KMS-11 (cell line): ENCODE measurements at regions not wholly inside any gene's neighbourhood (a gene's known extent, or its start where the extent isn't known, plus 50 kb on each side); places are given as distances from the start of the nearest gene placed in this dataset.

Source experiments
- H2AFZ ChIP-seq: fragments of 200-600 bp; sonication (generic); 2 replicates; pipeline ENCODE4 v1.6.1; 2016; ENCODE audit warnings: antibody characterized with exemption, mixed run types, low read depth
- H3K27ac ChIP-seq: fragments of 200-600 bp; sonication (generic); 2 replicates; pipeline ENCODE4 v1.6.1; 2016; ENCODE audit warnings: mild to moderate bottlenecking, mixed run types
- H3K27me3 ChIP-seq: fragments of 200-600 bp; sonication (generic); 2 replicates; pipeline ENCODE4 v1.6.1; 2017; ENCODE audit warnings: mild to moderate bottlenecking, low read depth, mixed run types, moderate library complexity; ENCODE audit not compliant: insufficient read depth
- H3K36me3 ChIP-seq: fragments of 200-600 bp; sonication (generic); 2 replicates; pipeline ENCODE4 v1.6.1; 2017; ENCODE audit warnings: mild to moderate bottlenecking, mixed run types; ENCODE audit not compliant: insufficient read depth
- H3K4me1 ChIP-seq: fragments of 200-600 bp; sonication (generic); 2 replicates; pipeline ENCODE4 v1.6.1; 2016; ENCODE audit warnings: mild to moderate bottlenecking, low read depth, mixed run types; ENCODE audit not compliant: poor library complexity, severe bottlenecking
- H3K4me2 ChIP-seq: fragments of 200-600 bp; sonication (generic); 2 replicates; pipeline ENCODE4 v1.7.0; 2016; ENCODE audit warnings: mild to moderate bottlenecking, mixed run types
- H3K4me3 ChIP-seq: fragments of 200-600 bp; sonication (generic); IDR thresholded peaks from 2 replicates; pipeline ENCODE4 v1.6.1; 2017; ENCODE audit warnings: low read depth, low read length, mixed read lengths; ENCODE audit not compliant: insufficient read depth
- H3K79me2 ChIP-seq: fragments of 200-600 bp; sonication (generic); 2 replicates; pipeline ENCODE4 v1.6.1; 2016; ENCODE audit warnings: low read depth, mixed run types; ENCODE audit not compliant: insufficient read depth
- H3K9ac ChIP-seq: fragments of 200-600 bp; sonication (generic); 2 replicates; pipeline ENCODE4 v1.6.1; 2016; ENCODE audit warnings: mild to moderate bottlenecking, mixed run types
- H4K20me1 ChIP-seq: fragments of 200-600 bp; sonication (generic); 2 replicates; pipeline ENCODE4 v1.6.1; 2016; ENCODE audit warnings: mild to moderate bottlenecking, mixed run types; ENCODE audit not compliant: insufficient read depth
- CTCF ChIP-seq: fragments of 200-600 bp; sonication (generic); conservative IDR thresholded peaks from 2 replicates; pipeline ENCODE4 v1.6.1; 2017; ENCODE audit warnings: low read depth, mild to moderate bottlenecking, antibody characterized with exemption, low read length, moderate library complexity, mixed read lengths

GRCh38 chrX:123013141-123013540 lies 170.9 kb upstream of the GRIA3 start:
- H3K79me2 ChIP-seq, result no peaks in the 10 kb centered on the region

GRCh38 chrX:123036401-123036800 lies 147.7 kb upstream of the GRIA3 start:
- Histone ChIP-seq H3K4me2 (no peak overlapping the region), H4K20me1 (no peaks in the 10 kb centered on the region), H3K27me3 (no peaks in the 10 kb centered on the region), H2AFZ (no peak overlapping the region), H3K36me3 (no peaks in the 10 kb centered on the region), H3K9ac (no peak overlapping the region), H3K4me1 (no peaks in the 10 kb centered on the region), H3K4me3 (no peak overlapping the region), H3K79me2 (no peaks in the 10 kb centered on the region), H3K27ac (no peak overlapping the region)
- no peak for TF ChIP-seq CTCF

More at GRCh38 chrX:123013141-123013540, 170.9 kb upstream of the GRIA3 start:
- Histone ChIP-seq H3K9ac (no peak overlapping the region), H3K36me3 (no peaks in the 10 kb centered on the region), H3K4me1 (no peaks in the 10 kb centered on the region), H2AFZ (no peak overlapping the region), H3K27me3 (no peaks in the 10 kb centered on the region), H3K4me3 (no peak overlapping the region), H3K4me2 (no peak overlapping the region), H3K27ac (no peak overlapping the region), H4K20me1 (no peaks in the 10 kb centered on the region)
- no peak for TF ChIP-seq CTCF

- no peak overlapping the region for H3K27ac ChIP-seq
- H3K36me3 ChIP-seq, result no peaks in the 10 kb centered on the region
- H3K9ac ChIP-seq, result no peak overlapping the region
- H3K4me3 ChIP-seq, result no peak overlapping the region
- no peaks in the 10 kb centered on the region for H3K79me2 ChIP-seq
- no peak overlapping the region for H2AFZ ChIP-seq
- no peaks in the 10 kb centered on the region for H3K4me1 ChIP-seq
- no peaks in the 10 kb centered on the region for H3K27me3 ChIP-seq
- no peak overlapping the region for H3K4me2 ChIP-seq
- TF ChIP-seq CTCF, result no peak
- H4K20me1 ChIP-seq, result no peaks in the 10 kb centered on the region
These were observed 134.9 kb upstream of the GRIA3 start for GRCh38 chrX:123049071-123049625.

GRCh38 chrX:123060986-123061385 lies 123.1 kb upstream of the GRIA3 start:
- no peak for TF ChIP-seq CTCF

GRCh38 chrX:123064053-123064452 lies 120.0 kb upstream of the GRIA3 start:
- H3K4me1 ChIP-seq, result no peaks in the 10 kb centered on the region
- no peak overlapping the region for H3K4me3 ChIP-seq
- no peaks in the 10 kb centered on the region for H3K79me2 ChIP-seq
- H4K20me1 ChIP-seq, result no peaks in the 10 kb centered on the region
- H2AFZ ChIP-seq, result no peak overlapping the region
- no peak for TF ChIP-seq CTCF
- no peak overlapping the region for H3K27ac ChIP-seq
- no peaks in the 10 kb centered on the region for H3K36me3 ChIP-seq
- no peak overlapping the region for H3K9ac ChIP-seq
- no peaks in the 10 kb centered on the region for H3K27me3 ChIP-seq
- no peak overlapping the region for H3K4me2 ChIP-seq

More at GRCh38 chrX:123060986-123061385, 123.1 kb upstream of the GRIA3 start:
- Histone ChIP-seq H3K9ac (no peak overlapping the region), H3K27ac (no peak overlapping the region), H3K4me3 (no peak overlapping the region), H4K20me1 (no peaks in the 10 kb centered on the region), H3K27me3 (no peaks in the 10 kb centered on the region), H2AFZ (no peak overlapping the region), H3K79me2 (no peaks in the 10 kb centered on the region), H3K4me1 (no peaks in the 10 kb centered on the region), H3K4me2 (no peak overlapping the region), H3K36me3 (no peaks in the 10 kb centered on the region)
